Mammary epithelial cell (primary cell): ENCODE measurements at regions not wholly inside any gene's neighbourhood (a gene's known extent, or its start where the extent isn't known, plus 50 kb on each side); places are given as distances from the start of the nearest gene placed in this dataset.

Experiments
- CTCF ChIP-seq, 2 donors: IDR thresholded peaks in 1 of 2; conservative IDR thresholded peaks in 1 of 2; 2 replicates each; pipeline ENCODE4 v1.5.1; 2011 to 2012; ENCODE audit warnings: inconsistent platforms in 2 of 2, low read length in 2 of 2, mild to moderate bottlenecking in 2 of 2, control low read depth in 1 of 2, low read depth in 1 of 2; ENCODE audit not compliant: insufficient read depth in 1 of 2; ENCODE audit errors: extremely low read depth in 1 of 2
- EZH2 ChIP-seq: IDR thresholded peaks from 2 replicates; pipeline ENCODE4 v1.6.1; 2012; ENCODE audit warnings: low read length, inconsistent platforms, borderline replicate concordance

- no peak for TF ChIP-seq CTCF (conservative IDR thresholded peaks at IDR 0.05 in 1 of 2, IDR thresholded peaks at IDR 0.05 in 1 of 2; ENCODE audit: extremely low read depth in 1 of 2, insufficient read depth in 1 of 2, low read depth in 1 of 2, low read length in 2 of 2)
- TF ChIP-seq EZH2: no peak
These were observed 254.4 kb upstream of the ZPLD1 start for GRCh38 chr3:102180280-102180931.
